Esophagus (tissue), 2 donors: ENCODE measurements at regions not wholly inside any gene's neighbourhood (a gene's known extent, or its start where the extent isn't known, plus 50 kb on each side); places are given as distances from the start of the nearest gene placed in this dataset.

Experiments
- H3K27ac ChIP-seq, 2 donors: one replicate each; pipeline ENCODE4 v1.5.1; 2013; ENCODE audit warnings: low read depth in 2 of 2, mild to moderate bottlenecking in 2 of 2, inconsistent platforms in 1 of 2, low read length in 1 of 2, moderate library complexity in 1 of 2
- H3K27me3 ChIP-seq, 2 donors: one replicate each; pipeline ENCODE4 v1.6.1; 2013; ENCODE audit warnings: low read length in 2 of 2, control low read depth in 1 of 2, mild to moderate bottlenecking in 1 of 2; ENCODE audit not compliant: insufficient read depth in 2 of 2, control insufficient read depth in 1 of 2
- H3K36me3 ChIP-seq, 2 donors: one replicate each; pipeline ENCODE4 v1.6.1; 2013; ENCODE audit warnings: low read length in 1 of 2; ENCODE audit not compliant: control insufficient read depth in 2 of 2, insufficient read depth in 2 of 2
- H3K4me1 ChIP-seq, 2 donors: one replicate each; pipeline ENCODE4 v1.6.1; 2013; ENCODE audit warnings: low read length in 1 of 2; ENCODE audit not compliant: control insufficient read depth in 2 of 2, insufficient read depth in 2 of 2
- H3K4me3 ChIP-seq, 2 donors: one replicate each; pipeline ENCODE4 v1.5.1; 2013; ENCODE audit warnings: low read length in 2 of 2, mild to moderate bottlenecking in 2 of 2, low read depth in 1 of 2, moderate library complexity in 1 of 2
- H3K9me3 ChIP-seq, 2 donors: one replicate each; pipeline ENCODE4 v1.6.1; 2013; ENCODE audit warnings: mild to moderate bottlenecking in 2 of 2, low read depth in 1 of 2, low read length in 1 of 2, moderate library complexity in 1 of 2; ENCODE audit not compliant: control insufficient read depth in 2 of 2, insufficient read depth in 1 of 2
- WGBS, 2 donors: extraction: QIAGEN DNeasy Blood & Tissue Kit; methylation state at CpG; one replicate each; pipeline ENCODE4 v1.1.7; 2013; 5-methylcytosine and 5-hydroxymethylcytosine counted together
- donor health status: healthy with polysubstance abuse.
- donor health status: Bipolar disorder and iron deficiency.

DNA sequence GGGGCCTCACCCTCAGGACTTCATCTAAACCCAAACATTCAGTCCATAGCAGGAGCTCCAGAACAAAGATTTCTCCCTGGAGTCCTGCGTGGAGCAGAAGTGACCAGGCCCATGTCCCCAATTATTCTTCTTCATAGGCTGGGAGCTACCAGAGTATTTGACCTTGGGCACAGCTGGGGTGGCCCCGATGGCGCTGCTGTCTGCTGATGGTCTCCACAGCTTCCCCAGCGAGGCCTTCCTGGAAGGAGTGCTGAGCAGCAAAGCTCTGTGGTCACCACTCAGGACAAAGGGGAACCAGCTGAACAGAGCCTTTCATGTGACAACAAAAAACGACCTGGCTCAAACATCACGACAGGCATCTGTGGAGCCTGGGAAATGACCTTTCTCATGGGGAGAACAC lies 62.7 kb upstream of the ARGLU1 start:
- Histone ChIP-seq H3K4me3 (no peak overlapping the region), H3K27ac (no peak overlapping the region), H3K36me3 (no peaks in the 10 kb centered on the region), H3K4me1 (no peaks in the 10 kb centered on the region), H3K9me3 (no peaks in the 10 kb centered on the region), H3K27me3 (no peaks in the 10 kb centered on the region)
- 71 to 72% methylated on average over 6 of the region's 6 CpGs for WGBS, 2 donors

DNA sequence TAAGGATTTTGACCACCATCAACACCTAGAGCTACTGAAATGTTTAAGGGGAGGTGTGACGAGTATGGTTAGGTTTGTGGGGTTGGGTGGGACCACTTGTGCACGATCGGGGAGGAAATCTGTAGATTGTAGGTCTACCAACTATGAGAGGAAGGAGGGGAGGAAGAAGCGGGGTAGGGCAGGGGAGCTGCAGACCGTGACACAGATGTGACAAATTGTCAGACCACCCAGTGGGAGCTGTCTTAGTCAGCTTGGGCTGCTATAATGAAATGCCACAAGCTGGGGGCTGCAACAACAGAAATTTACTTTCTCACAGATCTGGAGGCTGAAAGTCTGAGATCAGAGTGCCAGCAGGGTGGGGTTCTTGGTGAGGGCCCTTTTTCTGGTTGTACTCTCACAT lies 62.2 kb upstream of the ARGLU1 start:
- no peaks in the 10 kb centered on the region for H3K4me1 ChIP-seq
- H3K27me3 ChIP-seq = no peaks in the 10 kb centered on the region
- H3K36me3 ChIP-seq = no peaks in the 10 kb centered on the region
- H3K4me3 ChIP-seq = no peak overlapping the region
- no peak overlapping the region for H3K27ac ChIP-seq
- H3K9me3 ChIP-seq = no peaks in the 10 kb centered on the region
- WGBS, 2 donors = 84% methylated on average over 5 of the region's 5 CpGs

DNA sequence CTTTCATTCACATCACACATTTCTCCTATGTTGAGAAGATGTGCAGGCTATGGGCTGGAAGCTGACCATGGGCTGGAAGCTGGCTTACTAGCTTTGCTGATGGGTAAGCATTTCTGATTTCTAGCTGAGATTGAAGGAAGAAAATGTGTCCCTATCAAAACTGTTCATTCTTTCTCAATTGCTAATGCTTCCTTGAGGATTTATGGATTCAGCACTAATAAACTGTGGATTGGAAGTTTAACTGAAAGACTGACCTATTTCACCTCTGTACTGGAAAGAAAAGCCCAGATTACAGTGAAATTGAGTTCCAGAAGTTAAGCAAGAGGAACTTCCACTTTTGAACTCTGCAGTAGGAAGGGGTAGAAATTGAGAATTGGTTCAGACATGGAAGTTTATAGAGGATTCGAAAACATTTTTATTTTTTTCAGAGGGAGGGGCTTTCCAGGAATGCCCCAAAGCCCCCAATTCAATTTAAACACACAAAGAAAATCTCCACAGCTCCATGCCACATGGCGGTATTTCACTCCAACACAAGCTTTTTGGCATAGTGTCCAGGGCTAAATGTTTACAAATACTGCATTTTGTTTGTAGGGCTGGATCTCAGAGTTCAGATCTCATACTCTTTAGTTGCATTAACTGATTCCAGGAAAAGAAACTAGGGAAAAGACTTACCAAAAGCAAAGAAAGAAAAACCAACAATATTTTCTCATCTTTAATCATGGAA lies 61.2 kb upstream of the ARGLU1 start:
- no peaks in the 10 kb centered on the region for H3K9me3 ChIP-seq
- no peaks in the 10 kb centered on the region for H3K36me3 ChIP-seq
- no peaks in the 10 kb centered on the region for H3K27me3 ChIP-seq
- H3K4me3 ChIP-seq = no peak overlapping the region
- no peak overlapping the region for H3K27ac ChIP-seq
- 65 to 73% methylated on average over 2 of the region's 2 CpGs for WGBS, 2 donors
- H3K4me1 ChIP-seq = no peaks in the 10 kb centered on the region

DNA sequence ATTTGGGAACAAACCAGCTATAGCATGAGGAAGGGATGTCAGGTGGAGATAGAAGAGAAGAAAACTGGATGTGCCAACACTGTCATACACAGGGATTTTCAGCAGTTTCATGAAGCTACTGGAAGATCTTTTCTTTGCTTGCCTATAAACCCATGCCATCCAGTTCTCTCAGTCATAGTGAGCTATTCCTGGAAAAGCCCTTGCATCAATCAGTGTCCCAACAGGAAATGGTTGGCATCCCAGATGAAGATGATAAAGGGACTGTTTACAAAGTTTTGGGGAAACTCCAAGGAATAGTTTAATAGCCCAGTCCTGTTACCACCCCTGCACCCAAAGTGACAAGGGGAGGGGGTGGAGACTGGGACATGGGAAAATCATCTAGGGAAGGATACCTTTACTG lies 58.5 kb upstream of the ARGLU1 start:
- H3K27ac ChIP-seq = no peak overlapping the region
- H3K4me1 ChIP-seq = no peaks in the 10 kb centered on the region
- no peak overlapping the region for H3K4me3 ChIP-seq
- H3K9me3 ChIP-seq = no peaks in the 10 kb centered on the region
- no peaks in the 10 kb centered on the region for H3K36me3 ChIP-seq
- H3K27me3 ChIP-seq = no peaks in the 10 kb centered on the region

DNA sequence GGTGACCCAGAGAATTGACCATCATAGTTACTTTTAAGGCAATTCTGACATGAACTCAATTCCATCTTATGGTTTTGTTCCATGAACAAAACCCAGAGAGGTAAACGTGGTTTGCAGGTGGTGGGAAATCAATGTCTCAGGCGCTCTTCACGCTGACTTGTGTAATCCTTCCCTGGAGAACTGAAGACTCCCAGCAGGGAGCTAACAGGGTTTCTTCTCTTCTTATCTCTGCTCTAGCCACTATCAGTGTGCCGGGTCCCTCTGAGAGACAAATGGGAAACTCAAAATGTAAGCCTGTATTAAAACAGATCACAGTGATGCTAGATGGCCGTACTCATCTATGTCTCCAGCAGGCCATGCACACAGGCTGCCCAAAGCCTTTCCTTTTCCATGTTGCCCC lies 57.6 kb upstream of the ARGLU1 start:
- WGBS, 2 donors = 85 to 91% methylated on average over 5 of the region's 5 CpGs
- H3K9me3 ChIP-seq = no peaks in the 10 kb centered on the region

DNA sequence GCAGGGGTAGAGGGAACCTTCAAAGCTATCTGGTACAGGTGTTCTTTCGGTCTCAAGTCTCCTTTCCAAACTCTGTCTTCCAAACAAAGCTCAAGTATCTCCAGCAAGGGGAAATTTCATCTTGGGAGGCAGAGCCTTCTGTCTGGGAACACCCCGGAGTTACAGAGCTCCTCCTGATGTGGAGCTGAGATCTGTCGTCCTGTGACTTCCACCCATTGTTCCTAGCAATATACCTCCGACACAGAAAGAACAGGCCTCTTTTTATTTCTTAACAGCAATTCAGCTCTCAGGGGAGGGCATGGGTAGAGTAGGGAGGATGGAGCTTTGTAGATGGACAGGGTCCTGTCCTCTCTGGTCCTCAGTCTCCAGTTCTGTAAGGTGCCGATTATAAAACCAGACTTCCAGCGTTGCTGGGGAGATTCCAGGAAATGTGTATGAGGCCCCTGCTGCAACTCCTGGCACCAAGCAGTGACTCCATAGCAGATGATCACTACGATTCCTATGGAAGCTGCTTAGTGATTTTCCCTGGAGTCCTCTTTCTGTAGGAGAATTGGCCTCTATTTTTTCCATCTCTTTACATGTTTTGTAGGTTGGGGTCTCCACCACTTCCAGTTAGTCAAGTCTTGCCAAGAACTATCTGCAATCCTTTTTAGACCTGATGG lies 56.0 kb upstream of the ARGLU1 start:
- Histone ChIP-seq H3K9me3 (no peaks in the 10 kb centered on the region), H3K4me3 (no peak overlapping the region), H3K27ac (no peak overlapping the region), H3K4me1 (no peaks in the 10 kb centered on the region), H3K36me3 (no peaks in the 10 kb centered on the region), H3K27me3 (no peaks in the 10 kb centered on the region)
- WGBS, 2 donors = 76 to 77% methylated on average over 7 of the region's 7 CpGs

More for the DNA sequence above, 57.6 kb upstream of the ARGLU1 start:
- Histone ChIP-seq H3K36me3 (no peaks in the 10 kb centered on the region), H3K27me3 (no peaks in the 10 kb centered on the region), H3K4me3 (no peak overlapping the region), H3K4me1 (no peaks in the 10 kb centered on the region), H3K27ac (no peak overlapping the region)

DNA sequence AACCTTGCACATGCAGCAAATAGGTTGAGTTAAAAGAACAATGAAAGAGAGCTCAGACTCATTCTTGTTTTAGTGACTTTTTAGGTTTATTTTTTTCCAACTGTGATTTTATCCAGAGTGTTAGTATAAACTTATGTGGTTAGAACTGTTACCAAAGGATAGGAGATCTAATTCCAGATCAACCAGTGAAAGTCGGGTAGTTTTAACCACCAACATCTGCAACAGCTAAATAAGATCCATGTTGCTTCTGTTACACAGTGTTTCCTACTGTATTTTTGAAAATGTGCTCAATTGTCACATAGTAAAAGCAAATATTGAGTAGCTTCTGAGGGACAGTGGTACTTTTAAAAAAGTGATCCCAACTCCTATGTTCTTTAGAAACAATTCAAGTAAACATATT lies 53.9 kb upstream of the ARGLU1 start:
- Histone ChIP-seq H3K9me3 (no peaks in the 10 kb centered on the region), H3K4me1 (peaks cover 0 to under 1% of the 10 kb centered on the region in 2 donors), H3K27ac (no peak overlapping the region), H3K36me3 (no peaks in the 10 kb centered on the region), H3K27me3 (no peaks in the 10 kb centered on the region), H3K4me3 (no peak overlapping the region)
- WGBS, 2 donors = 66 to 77% methylated on average over 1 of the region's 1 CpG

DNA sequence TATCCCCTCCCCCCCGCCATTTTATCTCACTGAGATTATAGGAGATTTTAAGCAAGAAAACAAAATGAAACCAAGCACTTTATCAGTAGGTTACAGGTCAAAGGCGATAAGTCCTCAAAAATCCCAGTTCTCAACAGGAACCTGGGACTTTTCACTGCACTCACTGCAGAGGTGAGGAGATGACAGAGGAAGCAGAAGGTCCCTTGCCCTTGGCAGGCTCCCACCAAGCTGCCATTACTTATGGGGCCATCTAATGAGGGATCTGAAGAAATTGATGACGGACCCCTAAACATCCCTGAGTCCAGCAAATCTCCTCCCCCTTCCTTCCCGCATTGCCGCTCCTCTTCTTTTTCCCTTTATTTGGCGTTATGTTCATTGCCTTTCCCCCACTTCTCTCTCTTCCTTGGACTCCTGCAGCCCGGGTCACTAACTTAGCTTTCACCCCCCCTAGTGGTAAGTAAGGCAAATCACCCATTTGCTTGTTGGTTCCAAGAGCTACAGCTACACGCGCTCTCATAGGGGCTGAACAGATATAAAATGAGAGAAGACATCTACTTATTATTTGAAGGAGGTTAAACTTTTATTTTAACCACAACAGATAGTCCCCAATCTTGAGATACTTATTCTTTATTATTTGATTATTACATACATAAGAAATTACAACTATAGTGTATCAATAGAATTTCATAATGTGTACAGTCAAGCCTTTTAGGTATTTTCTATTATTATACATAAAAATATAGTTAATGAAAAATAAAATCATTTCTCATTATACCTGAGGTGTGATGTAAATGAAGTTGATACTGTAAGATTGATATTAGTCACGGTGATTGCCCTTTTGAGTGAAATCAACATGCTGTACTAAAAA lies 52.0 kb upstream of the ARGLU1 start:
- Histone ChIP-seq H3K27me3 (no peaks in the 10 kb centered on the region), H3K9me3 (no peaks in the 10 kb centered on the region), H3K4me3 (no peak overlapping the region), H3K36me3 (no peaks in the 10 kb centered on the region), H3K27ac (no peak overlapping the region), H3K4me1 (peaks cover 0 to 2% of the 10 kb centered on the region in 2 donors)
- 28 to 31% methylated on average over 10 of the region's 10 CpGs for WGBS, 2 donors
